GM18508 (cell line): ENCODE measurements at regions not wholly inside any gene's neighbourhood (a gene's known extent, or its start where the extent isn't known, plus 50 kb on each side); places are given as distances from the start of the nearest gene placed in this dataset.

ENCODE experiments used
- ATAC-seq: cut with Tn5 transposase; IDR thresholded peaks from one replicate; pipeline ENCODE4 v1.9.1; 2021; ENCODE audit warnings: moderate number of reproducible peaks; ENCODE audit not compliant: insufficient read depth, unreplicated experiment

DNA sequence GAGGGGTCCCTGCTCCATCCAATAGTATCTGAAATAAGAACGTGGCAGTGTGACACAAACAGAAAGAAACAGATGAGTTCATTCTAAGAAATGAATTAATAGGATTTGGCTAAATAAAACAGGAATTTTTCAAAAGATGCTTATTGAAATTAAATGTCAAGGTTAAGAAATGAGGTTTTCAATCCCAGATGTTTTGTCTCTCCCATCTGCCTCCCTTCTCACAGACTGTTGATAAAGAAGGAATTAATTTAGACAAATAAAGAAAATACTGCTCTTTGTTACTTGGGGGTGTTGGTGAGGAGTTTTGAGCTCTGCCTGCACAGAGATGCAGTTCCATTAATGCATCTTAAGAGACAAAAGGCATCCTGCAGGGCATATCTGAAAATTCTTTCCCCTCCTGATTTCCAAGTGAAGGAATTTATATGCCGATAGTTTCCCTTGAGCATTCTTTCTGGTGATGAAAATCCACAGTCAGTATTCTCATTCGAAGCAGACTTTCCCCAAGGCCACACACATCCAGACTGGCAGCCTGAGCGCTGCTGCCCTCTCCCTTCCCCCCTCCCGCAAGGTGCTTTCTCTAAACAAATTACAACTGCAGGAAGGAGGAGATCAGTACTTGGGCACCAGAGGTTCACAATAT lies 385.4 kb upstream of the RND3 start:
- no peak for ATAC-seq

DNA sequence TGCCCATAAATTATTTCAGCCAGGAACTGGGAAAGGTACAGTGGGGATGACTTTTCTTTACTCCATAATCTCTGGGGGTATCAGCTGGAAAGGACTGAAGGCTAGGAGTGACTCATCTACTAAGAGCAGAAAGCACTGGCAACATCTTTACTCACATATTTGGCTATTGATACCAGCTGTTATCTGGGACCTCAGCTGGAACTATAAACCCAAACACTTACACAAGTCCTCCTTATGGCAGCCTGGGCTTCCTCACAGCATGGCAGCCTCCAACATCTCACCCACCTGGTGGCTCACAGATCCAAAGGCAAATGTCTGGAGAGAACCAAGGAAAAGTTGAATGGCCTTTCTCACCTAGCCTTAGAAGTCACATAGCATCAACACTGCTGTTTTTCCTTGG lies 379.0 kb upstream of the RND3 start:
- ATAC-seq, result no peak

DNA sequence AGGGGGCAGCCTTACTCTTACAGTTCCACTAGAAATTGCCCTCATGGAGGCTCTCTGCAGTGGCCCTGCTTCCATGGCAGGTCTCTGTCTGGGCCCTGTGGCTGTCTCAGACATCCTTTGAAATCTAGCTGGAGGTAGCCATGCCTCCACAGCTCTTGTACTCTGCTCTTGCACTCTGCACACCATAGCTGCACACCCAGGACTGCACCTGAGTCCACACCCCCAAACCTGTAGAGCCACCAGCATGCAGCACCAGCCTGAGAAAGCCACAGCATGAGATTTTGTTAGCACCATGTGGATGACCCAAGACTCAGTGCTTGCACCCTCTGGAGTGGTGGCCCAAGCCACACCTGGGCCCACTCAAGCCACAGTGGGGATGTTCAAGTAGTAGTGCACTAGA lies 376.2 kb upstream of the RND3 start:
- ATAC-seq, result no peak

DNA sequence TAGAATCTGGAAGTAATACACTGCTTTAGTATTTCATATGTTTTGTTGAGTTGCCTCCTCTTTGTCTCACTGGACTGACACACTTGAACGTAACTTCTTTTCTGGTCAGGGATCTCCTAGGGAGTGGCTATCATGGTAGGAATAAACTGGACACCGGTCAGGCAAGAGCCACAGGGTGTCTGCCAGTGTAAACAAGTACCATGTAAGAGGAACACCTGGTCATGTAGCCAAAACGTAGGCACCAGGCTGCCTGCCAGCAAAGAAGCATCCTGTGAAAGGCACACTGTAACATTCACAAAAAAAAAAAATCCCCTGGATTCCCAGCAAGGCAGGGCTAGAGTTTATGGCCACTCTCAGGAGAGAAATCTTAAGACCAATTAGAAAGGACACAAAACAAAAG lies 372.8 kb upstream of the RND3 start:
- ATAC-seq, result no peak

DNA sequence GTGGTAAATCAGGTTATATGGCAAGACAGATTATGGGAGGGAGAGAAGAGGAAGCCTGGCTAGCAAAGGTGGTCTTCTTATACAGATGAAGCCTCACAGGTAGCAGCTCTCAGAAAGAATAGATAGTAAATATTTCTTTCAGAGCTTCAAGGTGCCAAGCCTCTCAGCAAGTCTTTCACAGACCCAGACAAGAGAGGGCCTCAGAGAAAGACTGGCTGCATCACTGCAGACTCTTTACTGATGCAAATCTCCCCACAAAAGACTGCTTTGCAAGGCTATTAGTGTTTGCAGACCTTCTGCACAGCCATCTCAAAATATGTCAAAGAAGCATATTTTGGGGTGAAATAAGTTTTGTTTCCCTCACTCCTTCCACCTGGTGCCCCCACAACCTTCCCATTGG lies 372.4 kb upstream of the RND3 start:
- ATAC-seq, result no peak

DNA sequence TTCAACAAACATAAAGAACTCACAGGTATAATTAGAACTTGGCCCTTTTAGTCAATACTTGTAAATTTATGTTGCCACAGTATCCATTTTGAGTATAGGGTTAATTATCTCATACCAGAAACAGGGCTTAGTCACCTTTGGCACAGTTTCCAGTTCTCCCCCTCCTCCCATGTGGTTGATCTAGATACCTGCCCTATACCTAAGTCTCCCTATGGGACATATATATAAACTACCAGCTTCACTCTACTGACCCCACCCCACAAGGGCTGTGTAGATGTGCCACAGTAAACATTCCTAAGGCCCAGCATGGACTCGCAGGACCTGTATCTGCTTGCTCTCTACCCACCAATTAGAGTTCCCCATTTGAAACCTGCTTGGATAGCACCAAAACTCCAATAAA lies 371.7 kb upstream of the RND3 start:
- no peak for ATAC-seq

DNA sequence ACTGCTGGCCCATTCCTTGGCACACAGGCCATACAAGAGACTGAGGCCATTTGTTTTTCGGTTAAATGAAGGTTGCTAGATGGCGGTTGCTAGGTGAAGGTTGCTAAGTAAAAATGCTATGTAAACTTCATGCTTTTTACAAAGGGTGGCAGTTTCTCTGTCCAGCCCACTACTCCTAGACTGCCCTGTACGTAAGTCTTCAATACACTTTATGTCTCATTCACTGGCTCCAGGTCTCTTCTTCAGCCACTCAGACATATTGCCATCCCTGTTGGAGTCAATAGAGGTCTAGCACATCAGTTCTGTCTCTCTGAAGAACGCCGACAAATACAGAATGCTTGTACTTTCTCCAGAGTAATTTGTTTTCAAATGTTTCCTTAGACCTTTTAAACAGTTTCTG lies 370.9 kb upstream of the RND3 start:
- no peak for ATAC-seq

DNA sequence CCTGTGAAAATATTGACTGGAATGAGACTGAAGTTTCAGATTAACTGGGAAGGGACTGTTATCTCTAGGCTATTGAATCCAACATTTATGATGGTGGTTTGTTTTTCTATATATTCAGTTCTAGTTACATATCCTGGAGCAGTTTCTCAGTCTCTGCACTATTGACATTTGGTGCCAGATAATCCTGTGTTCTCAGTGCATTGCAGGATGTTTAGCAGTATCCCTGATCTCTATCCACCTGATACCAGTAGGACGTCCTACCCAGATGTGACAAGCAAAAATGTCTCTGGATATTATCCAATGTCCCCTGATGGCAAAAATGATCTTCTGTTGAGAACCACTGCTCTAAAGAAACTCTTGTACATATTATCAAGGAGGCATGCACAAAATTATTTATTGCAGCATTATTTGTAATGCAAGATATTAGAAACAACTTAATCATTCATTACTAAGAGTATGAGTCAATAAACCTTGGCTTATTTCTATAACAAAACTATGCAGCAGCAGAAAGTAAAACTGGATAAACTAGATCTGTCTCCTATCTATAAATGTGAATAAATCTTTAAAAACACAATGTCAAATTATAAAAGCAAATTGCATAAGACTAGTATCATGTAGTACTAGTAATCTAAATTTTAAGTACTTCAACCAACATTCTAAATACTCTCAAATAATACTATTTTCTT lies 369.3 kb upstream of the RND3 start:
- ATAC-seq, result no peak

DNA sequence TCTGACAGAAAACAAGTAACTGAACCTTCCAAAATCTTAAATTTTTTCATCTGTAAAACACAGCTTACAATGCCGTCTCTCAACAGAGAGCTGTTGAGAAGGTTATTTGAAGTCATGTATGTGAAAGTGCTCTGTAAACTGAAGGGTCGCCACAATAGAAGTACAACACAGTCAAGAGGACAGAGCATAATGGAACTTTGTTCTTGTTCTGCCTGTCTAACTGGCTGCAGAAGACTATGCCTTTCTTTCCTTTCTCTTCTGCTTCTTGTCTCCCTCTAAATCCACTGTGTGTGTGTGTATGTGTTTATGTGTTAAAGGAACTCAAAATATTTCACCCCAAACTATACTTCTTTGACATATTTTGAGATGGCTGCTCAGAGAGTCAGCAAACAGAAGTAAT lies 365.8 kb upstream of the RND3 start:
- no peak for ATAC-seq

DNA sequence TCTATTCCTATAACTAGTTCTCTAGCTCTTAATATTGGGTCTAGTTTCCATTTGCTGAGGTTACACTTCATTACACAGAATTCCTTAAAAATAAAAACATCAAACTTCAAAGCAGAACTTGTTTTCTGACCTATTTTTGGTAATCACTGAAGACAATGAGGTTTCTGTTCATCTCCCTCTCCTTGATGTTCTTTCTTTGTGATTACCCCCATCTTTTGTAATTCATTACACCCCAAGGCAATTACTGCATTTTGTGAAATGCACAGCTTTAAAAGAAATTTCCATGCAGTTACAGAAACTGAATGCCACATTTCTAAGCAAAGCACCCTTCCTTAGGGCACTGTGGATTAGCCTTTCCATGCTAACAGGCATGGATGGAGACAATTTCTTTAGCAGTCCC lies 363.2 kb upstream of the RND3 start:
- no peak for ATAC-seq

DNA sequence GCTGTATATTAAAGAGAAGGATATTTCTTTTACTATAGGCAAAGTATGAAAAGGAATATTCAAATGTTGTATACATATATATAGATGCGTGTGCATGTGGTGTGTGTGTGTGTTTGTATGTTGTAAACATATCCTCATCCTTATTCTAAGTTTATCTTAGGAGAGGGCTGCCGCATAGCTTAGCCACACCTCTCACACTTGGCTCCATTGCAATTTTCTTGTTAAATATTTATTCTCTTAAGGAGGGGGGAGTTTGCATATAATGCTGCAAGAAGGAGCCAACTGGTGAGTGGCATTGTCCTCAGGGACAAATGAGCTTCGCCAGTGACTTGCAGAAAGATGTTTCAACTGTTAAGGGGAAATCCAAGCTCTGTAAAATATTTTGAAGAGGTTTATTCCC lies 360.1 kb upstream of the RND3 start:
- ATAC-seq, result no peak

DNA sequence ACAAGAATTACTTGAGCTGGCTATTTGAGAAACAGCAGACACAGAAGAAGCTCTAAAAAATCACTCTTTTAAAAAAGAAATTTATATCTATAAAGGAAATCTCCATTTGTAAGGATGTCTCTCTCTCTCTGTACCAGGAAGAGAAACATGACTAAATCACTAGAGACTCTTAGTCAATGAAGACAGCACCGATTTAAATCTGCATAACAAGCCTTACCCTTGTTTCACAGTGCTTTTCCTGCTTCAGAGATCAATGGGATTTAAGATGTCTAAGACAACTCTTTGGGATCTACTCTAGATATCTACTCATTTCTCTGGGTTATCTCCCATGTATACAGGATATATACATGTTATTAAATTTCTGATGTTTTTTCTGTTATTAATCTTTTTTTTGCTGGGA lies 359.2 kb upstream of the RND3 start:
- no peak for ATAC-seq

DNA sequence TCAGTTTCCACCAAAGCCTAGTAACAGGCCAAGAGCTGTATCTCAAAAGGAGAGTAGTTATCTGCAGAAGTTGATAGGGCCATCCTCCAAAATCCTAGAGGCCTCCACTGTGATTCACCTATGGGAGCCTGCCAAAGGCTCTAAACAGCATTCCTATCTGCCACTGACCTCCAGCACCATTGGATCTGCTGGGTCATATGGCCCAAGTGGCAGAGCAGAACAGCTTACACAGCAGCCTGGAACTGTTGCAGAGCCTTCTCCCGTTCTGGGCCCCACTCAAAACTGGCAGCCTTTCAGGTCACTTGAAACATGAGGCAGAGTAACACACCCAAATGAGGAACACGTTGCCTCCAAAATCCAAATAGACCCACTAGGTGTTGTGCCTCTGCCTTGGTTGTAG lies 345.2 kb upstream of the RND3 start:
- ATAC-seq, result no peak

DNA sequence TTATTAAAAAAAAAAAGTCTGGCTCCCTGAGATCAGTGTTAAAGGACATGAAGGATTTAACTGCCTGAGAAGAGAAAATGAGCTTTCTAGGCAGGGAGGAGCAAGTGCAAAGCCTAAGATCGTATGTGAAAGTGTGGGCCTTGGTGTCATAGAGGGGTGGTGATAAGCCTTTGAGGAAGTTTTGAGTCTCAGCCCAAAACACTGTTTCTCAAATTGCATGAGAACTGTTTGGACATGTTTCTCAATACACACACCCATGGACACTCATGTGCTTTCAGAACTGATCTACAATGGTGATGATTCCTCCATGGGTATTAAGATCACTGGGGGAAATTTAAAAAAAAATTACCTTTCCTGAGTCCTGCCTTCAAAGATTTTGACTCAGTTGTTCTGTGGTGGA lies 336.7 kb upstream of the RND3 start:
- ATAC-seq, result no peak

DNA sequence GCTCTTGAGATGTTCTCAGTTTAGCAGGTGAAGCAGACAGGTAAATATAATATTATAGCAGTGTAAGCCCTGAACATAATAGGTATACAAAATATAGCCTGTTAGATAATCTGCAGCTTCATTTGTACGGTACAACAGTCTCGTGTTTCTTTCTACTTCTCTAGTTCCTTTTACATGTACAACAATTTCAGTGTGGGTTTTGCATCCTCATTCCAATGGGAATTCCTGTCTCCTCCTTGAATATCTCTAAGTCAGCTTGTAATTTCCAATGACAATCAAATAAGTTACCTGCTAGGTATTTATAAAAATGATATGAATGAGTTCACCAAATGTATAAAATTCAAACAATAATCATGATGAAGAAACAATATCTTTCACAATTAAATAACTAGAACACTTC lies 330.0 kb upstream of the RND3 start:
- ATAC-seq, result no peak

DNA sequence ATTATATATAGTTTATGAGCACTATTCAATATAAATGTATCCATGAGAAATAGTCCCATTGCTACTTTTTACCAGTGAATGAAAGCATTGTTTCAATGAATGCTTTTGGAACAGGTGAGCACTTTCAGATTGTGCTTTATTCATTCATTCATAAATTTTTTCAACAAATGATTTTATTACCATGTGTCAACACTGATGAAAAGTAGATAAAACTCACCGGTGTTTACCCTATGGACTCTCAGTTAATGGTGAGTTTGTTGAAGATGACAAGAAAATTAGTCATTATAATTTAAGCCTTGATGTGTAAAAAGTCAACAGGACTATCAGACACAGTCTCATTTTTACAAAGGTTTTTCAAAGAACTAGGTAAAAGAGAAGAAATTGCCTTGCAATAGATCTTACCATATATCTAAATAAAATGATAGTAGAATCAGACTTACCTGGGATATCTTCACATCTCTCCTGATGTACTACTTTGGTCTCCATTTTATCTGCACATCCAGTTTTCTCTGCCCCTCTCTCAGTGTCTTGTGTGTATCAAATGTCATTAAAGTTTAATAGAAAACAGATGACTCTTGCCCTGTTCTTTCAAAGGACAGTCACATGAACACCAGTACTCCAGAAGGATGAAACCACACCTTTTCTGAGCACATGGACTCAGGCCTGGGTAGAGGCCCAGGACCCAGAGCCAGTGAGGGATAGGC lies 325.3 kb upstream of the RND3 start:
- no peak for ATAC-seq

DNA sequence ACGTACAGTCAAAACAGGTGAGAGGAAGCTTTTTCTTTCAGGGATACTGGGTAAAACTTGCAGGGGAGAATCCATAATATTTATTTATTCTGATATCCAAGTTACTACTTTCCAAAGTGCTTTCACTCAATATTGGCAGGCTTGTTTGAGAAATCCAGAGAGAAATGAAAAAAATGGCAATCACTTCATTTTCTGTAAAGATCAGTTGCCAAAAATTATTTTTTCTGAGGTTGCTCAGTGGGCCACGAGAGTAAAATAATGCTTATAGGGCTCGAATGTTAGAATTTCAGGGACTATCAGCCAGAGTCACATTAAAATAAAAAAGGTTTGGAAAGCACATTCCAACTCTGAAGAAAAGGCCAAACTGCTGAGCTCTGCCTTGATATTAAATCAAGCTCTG lies 324.6 kb upstream of the RND3 start:
- no peak for ATAC-seq

DNA sequence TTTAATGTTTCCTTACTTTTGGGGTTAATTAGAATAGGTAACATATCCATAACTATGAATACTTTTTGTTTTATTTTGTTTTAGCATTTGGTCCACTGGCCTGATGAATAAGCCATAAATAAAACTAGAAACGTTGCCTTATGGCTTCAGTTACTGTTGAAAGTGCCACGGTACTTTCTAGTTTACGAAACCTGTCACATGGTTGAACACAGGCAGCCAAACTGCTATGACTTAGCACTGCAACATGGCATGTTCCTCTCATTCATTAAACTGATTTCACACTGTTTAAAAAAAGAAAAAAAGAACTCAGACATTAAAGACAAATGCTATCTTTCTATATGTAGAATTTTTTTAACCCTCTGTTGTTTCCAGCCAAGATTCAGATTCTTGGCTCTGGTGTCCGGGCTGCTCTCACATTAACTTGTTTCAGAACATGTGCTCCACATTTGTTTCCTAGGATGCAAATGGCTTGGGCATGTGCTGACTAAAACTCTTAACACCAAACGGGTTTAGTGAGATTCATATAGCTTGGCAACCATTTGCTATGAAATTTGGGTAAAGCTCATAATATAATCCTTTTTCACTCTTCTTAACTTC lies 323.9 kb upstream of the RND3 start:
- ATAC-seq, result no peak

DNA sequence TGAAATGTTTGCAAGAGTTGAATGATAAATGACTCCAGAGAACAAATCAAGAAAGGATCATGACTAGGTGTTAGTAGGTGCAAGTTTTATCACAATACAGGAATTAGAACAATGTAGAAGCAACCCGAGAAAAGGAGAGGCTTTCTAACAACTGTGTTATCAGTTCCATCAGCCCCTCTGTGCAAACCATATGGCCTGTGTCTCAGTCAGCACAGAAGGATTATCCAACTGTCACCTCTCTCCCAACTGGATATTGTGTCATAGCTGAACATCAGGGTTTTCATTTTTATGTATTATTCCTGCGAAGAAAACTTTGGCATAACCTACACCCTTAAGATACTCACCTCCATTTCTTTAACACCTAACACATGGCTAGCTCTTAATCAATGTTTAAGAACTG lies 321.6 kb upstream of the RND3 start:
- ATAC-seq, result no peak

DNA sequence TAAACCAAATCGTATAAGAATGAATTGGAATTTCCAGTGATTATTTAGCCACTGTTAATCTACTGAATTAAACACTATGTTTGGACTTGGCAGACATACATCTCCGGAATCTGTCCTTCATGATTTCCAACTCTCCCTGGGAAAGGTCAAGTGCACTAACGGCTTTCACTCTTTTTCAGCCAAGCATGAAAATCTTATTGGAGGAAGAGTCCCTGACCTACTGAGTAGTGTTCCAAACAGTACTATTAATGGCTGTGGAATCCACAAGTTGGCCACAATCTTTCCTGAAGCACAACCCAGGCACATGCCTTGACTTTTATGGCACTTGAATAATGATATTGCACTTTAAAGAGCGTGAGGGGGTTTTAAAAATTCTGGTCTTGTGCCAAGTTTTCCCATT lies 318.9 kb upstream of the RND3 start:
- no peak for ATAC-seq

DNA sequence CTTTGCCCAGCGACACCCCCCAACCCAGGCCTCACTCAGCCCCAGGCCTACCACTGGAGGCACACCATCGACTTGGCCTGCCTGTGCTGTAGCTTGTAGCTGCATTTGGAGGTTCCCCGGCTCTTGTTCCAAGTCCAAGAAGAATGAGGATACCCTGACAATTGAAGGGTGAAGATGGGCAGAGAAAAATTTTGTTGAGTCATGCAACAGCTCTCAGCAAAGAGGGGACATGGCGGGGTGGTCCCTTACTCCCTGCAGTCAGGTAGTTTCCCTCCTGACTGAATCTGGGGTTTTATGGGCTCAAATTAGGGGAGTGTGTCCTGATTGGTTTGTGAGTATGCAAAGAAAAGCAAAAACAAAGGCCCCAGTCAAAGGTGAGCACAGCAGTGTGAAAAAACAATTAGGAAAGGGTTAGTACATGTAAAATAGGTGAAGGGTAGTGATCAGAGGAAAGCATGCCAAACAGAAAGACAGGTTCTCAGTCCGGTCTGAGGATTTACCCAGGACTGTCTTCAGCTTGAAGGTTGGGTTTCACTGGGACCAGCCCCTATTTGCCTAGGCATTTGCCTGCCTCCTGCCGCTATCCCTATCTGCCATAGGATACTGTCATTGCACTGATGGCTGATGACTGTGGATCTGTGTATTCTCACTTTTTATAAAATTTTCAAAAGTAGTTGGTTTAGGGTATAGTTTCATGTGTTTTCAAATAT lies 316.4 kb upstream of the RND3 start:
- ATAC-seq, result no peak
